ENCODE measurements at regions not wholly inside any gene's neighbourhood (a gene's known extent, or its start where the extent isn't known, plus 50 kb on each side); places are given as distances from the start of the nearest gene placed in this dataset.

- H4K20me1 ChIP-seq (ENCODE audit: insufficient read depth, low read depth, low read length) = no peaks in the 10 kb centered on the region
- no peak overlapping the region for H3K27ac ChIP-seq (ENCODE audit: low read length)
- no peaks in the 10 kb centered on the region for H3K9me3 ChIP-seq (ENCODE audit: low read length)
- H3K4me2 ChIP-seq (ENCODE audit: low read depth, low read length, poor library complexity, severe bottlenecking) = no peak overlapping the region
- H3K79me2 ChIP-seq (ENCODE audit: low read length) = no peaks in the 10 kb centered on the region
- H3K4me3 ChIP-seq (ENCODE audit: low read length) = no peak overlapping the region
- no peaks in the 10 kb centered on the region for H3K9me2 ChIP-seq (replicated peaks; ENCODE audit: insufficient read depth, low read length)
- peaks cover 18% of the 10 kb centered on the region for H3K4me1 ChIP-seq (ENCODE audit: low read length)
- DNase-seq = no peak
- H3K36me3 ChIP-seq (ENCODE audit: insufficient read depth, low read length) = no peaks in the 10 kb centered on the region
- H2AFZ ChIP-seq (ENCODE audit: low read length) = no peak overlapping the region
- H3K27me3 ChIP-seq (ENCODE audit: low read length) = no peaks in the 10 kb centered on the region
- H3K9ac ChIP-seq (ENCODE audit: low read length) = no peak overlapping the region
Measured at GRCh38 chr21:35243171-35243570, 194.1 kb upstream of the RUNX1 start.

GRCh38 chr21:35239811-35240219, 190.7 kb upstream of the RUNX1 start:
- H2AFZ ChIP-seq (ENCODE audit: low read length) = no peak overlapping the region
- no peaks in the 10 kb centered on the region for H3K36me3 ChIP-seq (ENCODE audit: insufficient read depth, low read length)
- H3K27me3 ChIP-seq (ENCODE audit: low read length) = no peaks in the 10 kb centered on the region
- H3K27ac ChIP-seq (ENCODE audit: low read length) = no peak overlapping the region
- peak overlapping the region; percentile 19 for H3K4me2 ChIP-seq (ENCODE audit: low read depth, low read length, poor library complexity, severe bottlenecking)
- no peaks in the 10 kb centered on the region for H3K79me2 ChIP-seq (ENCODE audit: low read length)
- no peaks in the 10 kb centered on the region for H3K9me2 ChIP-seq (replicated peaks; ENCODE audit: insufficient read depth, low read length)
- DNase-seq = no peak
- H3K9ac ChIP-seq (ENCODE audit: low read length) = no peak overlapping the region
- H3K4me1 ChIP-seq (ENCODE audit: low read length) = peaks cover 34% of the 10 kb centered on the region
- no peak overlapping the region for H3K4me3 ChIP-seq (ENCODE audit: low read length)
- H3K9me3 ChIP-seq (ENCODE audit: low read length) = no peaks in the 10 kb centered on the region
- no peaks in the 10 kb centered on the region for H4K20me1 ChIP-seq (ENCODE audit: insufficient read depth, low read depth, low read length)

- no peaks in the 10 kb centered on the region for H3K27me3 ChIP-seq (ENCODE audit: low read length)
- H3K4me3 ChIP-seq (ENCODE audit: low read length) = no peak overlapping the region
- peaks cover 46% of the 10 kb centered on the region for H3K4me1 ChIP-seq (ENCODE audit: low read length)
- no peaks in the 10 kb centered on the region for H3K9me3 ChIP-seq (ENCODE audit: low read length)
- H3K9me2 ChIP-seq (replicated peaks; ENCODE audit: insufficient read depth, low read length) = no peaks in the 10 kb centered on the region
- no peaks in the 10 kb centered on the region for H3K36me3 ChIP-seq (ENCODE audit: insufficient read depth, low read length)
- H3K27ac ChIP-seq (ENCODE audit: low read length) = no peak overlapping the region
- H3K9ac ChIP-seq (ENCODE audit: low read length) = no peak overlapping the region
- no peaks in the 10 kb centered on the region for H3K79me2 ChIP-seq (ENCODE audit: low read length)
- no peak overlapping the region for H3K4me2 ChIP-seq (ENCODE audit: low read depth, low read length, poor library complexity, severe bottlenecking)
- no peak overlapping the region for H2AFZ ChIP-seq (ENCODE audit: low read length)
- no peaks in the 10 kb centered on the region for H4K20me1 ChIP-seq (ENCODE audit: insufficient read depth, low read depth, low read length)
- DNase-seq = no peak
Measured at GRCh38 chr21:35238119-35238518, 189.0 kb upstream of the RUNX1 start.

- H3K4me3 ChIP-seq (ENCODE audit: low read length) = no peak overlapping the region
- no peaks in the 10 kb centered on the region for H3K9me3 ChIP-seq (ENCODE audit: low read length)
- no peak for DNase-seq
- H3K27ac ChIP-seq (ENCODE audit: low read length) = no peak overlapping the region
- H3K9ac ChIP-seq (ENCODE audit: low read length) = no peak overlapping the region
- H4K20me1 ChIP-seq (ENCODE audit: insufficient read depth, low read depth, low read length) = no peaks in the 10 kb centered on the region
- no peak overlapping the region for H3K4me2 ChIP-seq (ENCODE audit: low read depth, low read length, poor library complexity, severe bottlenecking)
- H3K27me3 ChIP-seq (ENCODE audit: low read length) = no peaks in the 10 kb centered on the region
- H3K4me1 ChIP-seq (ENCODE audit: low read length) = peaks cover 46% of the 10 kb centered on the region
- H3K9me2 ChIP-seq (replicated peaks; ENCODE audit: insufficient read depth, low read length) = no peaks in the 10 kb centered on the region
- no peaks in the 10 kb centered on the region for H3K36me3 ChIP-seq (ENCODE audit: insufficient read depth, low read length)
- no peak overlapping the region for H2AFZ ChIP-seq (ENCODE audit: low read length)
- no peaks in the 10 kb centered on the region for H3K79me2 ChIP-seq (ENCODE audit: low read length)
Measured at GRCh38 chr21:35237287-35237686, 188.2 kb upstream of the RUNX1 start.

GRCh38 chr21:35236090-35236489, 187.0 kb upstream of the RUNX1 start:
- no peak overlapping the region for H3K4me2 ChIP-seq (ENCODE audit: low read depth, low read length, poor library complexity, severe bottlenecking)
- H3K9me2 ChIP-seq (replicated peaks; ENCODE audit: insufficient read depth, low read length) = no peaks in the 10 kb centered on the region
- no peaks in the 10 kb centered on the region for H3K9me3 ChIP-seq (ENCODE audit: low read length)
- H3K79me2 ChIP-seq (ENCODE audit: low read length) = no peaks in the 10 kb centered on the region
- no peaks in the 10 kb centered on the region for H3K27me3 ChIP-seq (ENCODE audit: low read length)
- H3K4me3 ChIP-seq (ENCODE audit: low read length) = no peak overlapping the region
- no peak overlapping the region for H2AFZ ChIP-seq (ENCODE audit: low read length)
- no peak overlapping the region for H3K9ac ChIP-seq (ENCODE audit: low read length)
- no peak overlapping the region for H3K27ac ChIP-seq (ENCODE audit: low read length)
- H4K20me1 ChIP-seq (ENCODE audit: insufficient read depth, low read depth, low read length) = no peaks in the 10 kb centered on the region
- H3K36me3 ChIP-seq (ENCODE audit: insufficient read depth, low read length) = no peaks in the 10 kb centered on the region
- peak; percentile 65 for DNase-seq
- peaks cover 54% of the 10 kb centered on the region for H3K4me1 ChIP-seq (ENCODE audit: low read length)

GRCh38 chr21:35234725-35235124, 185.6 kb upstream of the RUNX1 start:
- DNase-seq = peak; percentile 54
- H3K36me3 ChIP-seq (ENCODE audit: insufficient read depth, low read length) = no peaks in the 10 kb centered on the region
- H3K4me3 ChIP-seq (ENCODE audit: low read length) = no peak overlapping the region
- no peaks in the 10 kb centered on the region for H3K27me3 ChIP-seq (ENCODE audit: low read length)
- H3K9ac ChIP-seq (ENCODE audit: low read length) = no peak overlapping the region
- no peaks in the 10 kb centered on the region for H3K79me2 ChIP-seq (ENCODE audit: low read length)
- peaks cover 56% of the 10 kb centered on the region for H3K4me1 ChIP-seq (ENCODE audit: low read length)
- no peaks in the 10 kb centered on the region for H3K9me3 ChIP-seq (ENCODE audit: low read length)
- H4K20me1 ChIP-seq (ENCODE audit: insufficient read depth, low read depth, low read length) = no peaks in the 10 kb centered on the region
- no peak overlapping the region for H3K27ac ChIP-seq (ENCODE audit: low read length)
- 0 out of 2 replicates have a peak overlapping the region, but pooled peaks have one; percentile 12 for H2AFZ ChIP-seq (ENCODE audit: low read length)
- H3K9me2 ChIP-seq (replicated peaks; ENCODE audit: insufficient read depth, low read length) = no peaks in the 10 kb centered on the region
- H3K4me2 ChIP-seq (ENCODE audit: low read depth, low read length, poor library complexity, severe bottlenecking) = peak overlapping the region; percentile 52

GRCh38 chr21:35233756-35234155, 184.7 kb upstream of the RUNX1 start:
- no peaks in the 10 kb centered on the region for H3K36me3 ChIP-seq (ENCODE audit: insufficient read depth, low read length)
- no peak overlapping the region for H3K4me3 ChIP-seq (ENCODE audit: low read length)
- no peaks in the 10 kb centered on the region for H3K27me3 ChIP-seq (ENCODE audit: low read length)
- no peak for DNase-seq
- H3K9me2 ChIP-seq (replicated peaks; ENCODE audit: insufficient read depth, low read length) = no peaks in the 10 kb centered on the region
- no peak overlapping the region for H3K9ac ChIP-seq (ENCODE audit: low read length)
- H3K27ac ChIP-seq (ENCODE audit: low read length) = no peak overlapping the region
- no peaks in the 10 kb centered on the region for H4K20me1 ChIP-seq (ENCODE audit: insufficient read depth, low read depth, low read length)
- no peak overlapping the region for H3K4me2 ChIP-seq (ENCODE audit: low read depth, low read length, poor library complexity, severe bottlenecking)
- no peak overlapping the region for H2AFZ ChIP-seq (ENCODE audit: low read length)
- H3K9me3 ChIP-seq (ENCODE audit: low read length) = no peaks in the 10 kb centered on the region
- peaks cover 57% of the 10 kb centered on the region for H3K4me1 ChIP-seq (ENCODE audit: low read length)
- no peaks in the 10 kb centered on the region for H3K79me2 ChIP-seq (ENCODE audit: low read length)

GRCh38 chr21:35232545-35233176, 183.6 kb upstream of the RUNX1 start:
- H3K27me3 ChIP-seq (ENCODE audit: low read length) = no peaks in the 10 kb centered on the region
- H3K9me2 ChIP-seq (replicated peaks; ENCODE audit: insufficient read depth, low read length) = no peaks in the 10 kb centered on the region
- no peak for DNase-seq
- H3K36me3 ChIP-seq (ENCODE audit: insufficient read depth, low read length) = no peaks in the 10 kb centered on the region
- H4K20me1 ChIP-seq (ENCODE audit: insufficient read depth, low read depth, low read length) = no peaks in the 10 kb centered on the region
- no peaks in the 10 kb centered on the region for H3K9me3 ChIP-seq (ENCODE audit: low read length)
- H3K4me3 ChIP-seq (ENCODE audit: low read length) = no peak overlapping the region
- H3K79me2 ChIP-seq (ENCODE audit: low read length) = no peaks in the 10 kb centered on the region
- peaks cover 63% of the 10 kb centered on the region for H3K4me1 ChIP-seq (ENCODE audit: low read length)
- no peak overlapping the region for H3K4me2 ChIP-seq (ENCODE audit: low read depth, low read length, poor library complexity, severe bottlenecking)
- no peak overlapping the region for H3K9ac ChIP-seq (ENCODE audit: low read length)
- H3K27ac ChIP-seq (ENCODE audit: low read length) = no peak overlapping the region
- no peak overlapping the region for H2AFZ ChIP-seq (ENCODE audit: low read length)
